GM12878 (cell line): ENCODE measurements at regions not wholly inside any gene's neighbourhood (a gene's known extent, or its start where the extent isn't known, plus 50 kb on each side); places are given as distances from the start of the nearest gene placed in this dataset.

ENCODE experiments used
- BRCA1 ChIP-seq: IDR thresholded peaks from 2 replicates; pipeline ENCODE4 v1.6.1; 2011; ENCODE audit warnings: low read depth, low read length, improper control_type of control experiment
- CBFB ChIP-seq: IDR thresholded peaks from 2 replicates; pipeline ENCODE4 v1.6.1; 2016; ENCODE audit warnings: antibody characterized with exemption, low read depth
- CBX5 ChIP-seq: sonication (generic); IDR thresholded peaks from 2 replicates; pipeline ENCODE4 v1.6.1; 2016; ENCODE audit warnings: low read depth, moderate library complexity, mild to moderate bottlenecking, inconsistent platforms
- KLF5 ChIP-seq: fragments of 450-650 bp; IDR thresholded peaks from 2 replicates; pipeline ENCODE4 v1.6.1; 2014; ENCODE audit warnings: mild to moderate bottlenecking; ENCODE audit not compliant: partially characterized antibody
- TARDBP ChIP-seq: IDR thresholded peaks from 2 replicates; pipeline ENCODE4 v1.6.1; 2016; ENCODE audit warnings: borderline replicate concordance
- ZNF217 ChIP-seq: fragments of 450-650 bp; IDR thresholded peaks from 2 replicates; pipeline ENCODE4 v1.6.1; 2017; ENCODE audit warnings: antibody characterized with exemption, mild to moderate bottlenecking
- TF ChIP-seq, protein P1 (sequence below): IDR thresholded peaks from 2 replicates; pipeline ENCODE4 v1.6.1; 2012; ENCODE audit warnings: improper control_type of control experiment, low read depth, low read length; ENCODE audit not compliant: insufficient replicate concordance
- TF ChIP-seq, protein P2 (sequence below): IDR thresholded peaks from 2 replicates; pipeline ENCODE4 v1.6.1; 2011; ENCODE audit warnings: low read depth, low read length, improper control_type of control experiment, borderline replicate concordance
- TF ChIP-seq, protein P3 (sequence below): fragments of 450-650 bp; IDR thresholded peaks from 2 replicates; pipeline ENCODE4 v1.6.1; 2017; ENCODE audit warnings: low read depth, mild to moderate bottlenecking, moderate library complexity
- TF ChIP-seq, protein P4 (sequence below): fragments of 450-650 bp; IDR thresholded peaks from 2 replicates; pipeline ENCODE4 v1.6.1; 2018; ENCODE audit warnings: borderline replicate concordance, mild to moderate bottlenecking; ENCODE audit not compliant: partially characterized antibody

DNA sequence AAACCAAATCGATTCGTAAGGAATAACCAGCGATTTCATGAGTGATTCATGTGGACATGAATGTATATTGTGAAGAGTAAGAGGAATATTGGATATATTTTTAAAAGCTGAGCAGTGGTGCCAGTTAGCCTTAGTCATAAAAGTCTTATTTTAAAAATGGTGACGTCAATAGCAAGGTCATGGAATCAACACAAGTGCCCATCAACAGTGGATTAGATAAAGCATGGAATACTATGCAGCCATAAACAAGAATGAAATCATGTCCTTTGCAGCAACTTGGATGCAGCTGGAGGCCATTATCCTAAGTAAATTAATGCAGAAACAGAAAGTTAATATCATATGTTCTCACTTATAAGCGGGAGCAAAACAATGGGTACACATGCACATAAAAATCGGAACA lies 89.0 kb upstream of the STOX2 start (continued):
- TF ChIP-seq, protein P1, sequence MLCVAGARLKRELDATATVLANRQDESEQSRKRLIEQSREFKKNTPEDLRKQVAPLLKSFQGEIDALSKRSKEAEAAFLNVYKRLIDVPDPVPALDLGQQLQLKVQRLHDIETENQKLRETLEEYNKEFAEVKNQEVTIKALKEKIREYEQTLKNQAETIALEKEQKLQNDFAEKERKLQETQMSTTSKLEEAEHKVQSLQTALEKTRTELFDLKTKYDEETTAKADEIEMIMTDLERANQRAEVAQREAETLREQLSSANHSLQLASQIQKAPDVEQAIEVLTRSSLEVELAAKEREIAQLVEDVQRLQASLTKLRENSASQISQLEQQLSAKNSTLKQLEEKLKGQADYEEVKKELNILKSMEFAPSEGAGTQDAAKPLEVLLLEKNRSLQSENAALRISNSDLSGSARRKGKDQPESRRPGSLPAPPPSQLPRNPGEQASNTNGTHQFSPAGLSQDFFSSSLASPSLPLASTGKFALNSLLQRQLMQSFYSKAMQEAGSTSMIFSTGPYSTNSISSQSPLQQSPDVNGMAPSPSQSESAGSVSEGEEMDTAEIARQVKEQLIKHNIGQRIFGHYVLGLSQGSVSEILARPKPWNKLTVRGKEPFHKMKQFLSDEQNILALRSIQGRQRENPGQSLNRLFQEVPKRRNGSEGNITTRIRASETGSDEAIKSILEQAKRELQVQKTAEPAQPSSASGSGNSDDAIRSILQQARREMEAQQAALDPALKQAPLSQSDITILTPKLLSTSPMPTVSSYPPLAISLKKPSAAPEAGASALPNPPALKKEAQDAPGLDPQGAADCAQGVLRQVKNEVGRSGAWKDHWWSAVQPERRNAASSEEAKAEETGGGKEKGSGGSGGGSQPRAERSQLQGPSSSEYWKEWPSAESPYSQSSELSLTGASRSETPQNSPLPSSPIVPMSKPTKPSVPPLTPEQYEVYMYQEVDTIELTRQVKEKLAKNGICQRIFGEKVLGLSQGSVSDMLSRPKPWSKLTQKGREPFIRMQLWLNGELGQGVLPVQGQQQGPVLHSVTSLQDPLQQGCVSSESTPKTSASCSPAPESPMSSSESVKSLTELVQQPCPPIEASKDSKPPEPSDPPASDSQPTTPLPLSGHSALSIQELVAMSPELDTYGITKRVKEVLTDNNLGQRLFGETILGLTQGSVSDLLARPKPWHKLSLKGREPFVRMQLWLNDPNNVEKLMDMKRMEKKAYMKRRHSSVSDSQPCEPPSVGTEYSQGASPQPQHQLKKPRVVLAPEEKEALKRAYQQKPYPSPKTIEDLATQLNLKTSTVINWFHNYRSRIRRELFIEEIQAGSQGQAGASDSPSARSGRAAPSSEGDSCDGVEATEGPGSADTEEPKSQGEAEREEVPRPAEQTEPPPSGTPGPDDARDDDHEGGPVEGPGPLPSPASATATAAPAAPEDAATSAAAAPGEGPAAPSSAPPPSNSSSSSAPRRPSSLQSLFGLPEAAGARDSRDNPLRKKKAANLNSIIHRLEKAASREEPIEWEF: no peak
- TF ChIP-seq CBX5 (no peak), TARDBP (no peak), ZNF217 (no peak), KLF5 (no peak), BRCA1 (no peak), CBFB (no peak)
- TF ChIP-seq, protein P2, sequence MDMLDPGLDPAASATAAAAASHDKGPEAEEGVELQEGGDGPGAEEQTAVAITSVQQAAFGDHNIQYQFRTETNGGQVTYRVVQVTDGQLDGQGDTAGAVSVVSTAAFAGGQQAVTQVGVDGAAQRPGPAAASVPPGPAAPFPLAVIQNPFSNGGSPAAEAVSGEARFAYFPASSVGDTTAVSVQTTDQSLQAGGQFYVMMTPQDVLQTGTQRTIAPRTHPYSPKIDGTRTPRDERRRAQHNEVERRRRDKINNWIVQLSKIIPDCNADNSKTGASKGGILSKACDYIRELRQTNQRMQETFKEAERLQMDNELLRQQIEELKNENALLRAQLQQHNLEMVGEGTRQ: no peak
- TF ChIP-seq, protein P3, sequence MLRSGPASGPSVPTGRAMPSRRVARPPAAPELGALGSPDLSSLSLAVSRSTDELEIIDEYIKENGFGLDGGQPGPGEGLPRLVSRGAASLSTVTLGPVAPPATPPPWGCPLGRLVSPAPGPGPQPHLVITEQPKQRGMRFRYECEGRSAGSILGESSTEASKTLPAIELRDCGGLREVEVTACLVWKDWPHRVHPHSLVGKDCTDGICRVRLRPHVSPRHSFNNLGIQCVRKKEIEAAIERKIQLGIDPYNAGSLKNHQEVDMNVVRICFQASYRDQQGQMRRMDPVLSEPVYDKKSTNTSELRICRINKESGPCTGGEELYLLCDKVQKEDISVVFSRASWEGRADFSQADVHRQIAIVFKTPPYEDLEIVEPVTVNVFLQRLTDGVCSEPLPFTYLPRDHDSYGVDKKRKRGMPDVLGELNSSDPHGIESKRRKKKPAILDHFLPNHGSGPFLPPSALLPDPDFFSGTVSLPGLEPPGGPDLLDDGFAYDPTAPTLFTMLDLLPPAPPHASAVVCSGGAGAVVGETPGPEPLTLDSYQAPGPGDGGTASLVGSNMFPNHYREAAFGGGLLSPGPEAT: no peak
- TF ChIP-seq, protein P4, sequence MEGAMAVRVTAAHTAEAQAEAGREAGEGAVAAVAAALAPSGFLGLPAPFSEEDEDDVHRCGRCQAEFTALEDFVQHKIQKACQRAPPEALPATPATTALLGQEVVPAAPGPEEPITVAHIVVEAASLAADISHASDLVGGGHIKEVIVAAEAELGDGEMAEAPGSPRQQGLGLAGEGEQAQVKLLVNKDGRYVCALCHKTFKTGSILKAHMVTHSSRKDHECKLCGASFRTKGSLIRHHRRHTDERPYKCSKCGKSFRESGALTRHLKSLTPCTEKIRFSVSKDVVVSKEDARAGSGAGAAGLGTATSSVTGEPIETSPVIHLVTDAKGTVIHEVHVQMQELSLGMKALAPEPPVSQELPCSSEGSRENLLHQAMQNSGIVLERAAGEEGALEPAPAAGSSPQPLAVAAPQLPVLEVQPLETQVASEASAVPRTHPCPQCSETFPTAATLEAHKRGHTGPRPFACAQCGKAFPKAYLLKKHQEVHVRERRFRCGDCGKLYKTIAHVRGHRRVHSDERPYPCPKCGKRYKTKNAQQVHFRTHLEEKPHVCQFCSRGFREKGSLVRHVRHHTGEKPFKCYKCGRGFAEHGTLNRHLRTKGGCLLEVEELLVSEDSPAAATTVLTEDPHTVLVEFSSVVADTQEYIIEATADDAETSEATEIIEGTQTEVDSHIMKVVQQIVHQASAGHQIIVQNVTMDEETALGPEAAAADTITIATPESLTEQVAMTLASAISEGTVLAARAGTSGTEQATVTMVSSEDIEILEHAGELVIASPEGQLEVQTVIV: no peak
